ENCODE measurements at regions not wholly inside any gene's neighbourhood (a gene's known extent, or its start where the extent isn't known, plus 50 kb on each side); places are given as distances from the start of the nearest gene placed in this dataset.

- Mint-ChIP-seq H3K36me3 (ENCODE audit: low read depth) (no peaks in the 10 kb centered on the region), H3K27ac (no peak overlapping the region), H3K4me3 (no peak overlapping the region), H3K27me3 (ENCODE audit: low read depth) (no peaks in the 10 kb centered on the region), H3K4me1 (ENCODE audit: low read depth) (no peaks in the 10 kb centered on the region), H3K9me3 (ENCODE audit: insufficient read depth) (no peaks in the 10 kb centered on the region)
- DNase-seq: no peak
- ChIA-PET POLR2A (no interaction called here), CTCF (no interaction called here)
- no peak for ATAC-seq
These were observed 182.7 kb upstream of the DCBLD2 start for GRCh38 chr3:99084156-99084555.

- Mint-ChIP-seq H3K4me3 (no peak overlapping the region), H3K36me3 (ENCODE audit: low read depth) (no peaks in the 10 kb centered on the region), H3K4me1 (ENCODE audit: low read depth) (no peaks in the 10 kb centered on the region), H3K27ac (no peak overlapping the region), H3K27me3 (ENCODE audit: low read depth) (no peaks in the 10 kb centered on the region), H3K9me3 (ENCODE audit: insufficient read depth) (no peaks in the 10 kb centered on the region)
- ChIA-PET POLR2A (no interaction called here), CTCF (no interaction called here)
- DNase-seq (no peak), ATAC-seq (no peak)
These were observed 169.6 kb upstream of the DCBLD2 start for GRCh38 chr3:99071096-99071495.

GRCh38 chr3:99069973-99070372 lies 168.5 kb upstream of the DCBLD2 start:
- no peak overlapping the region for H3K27ac Mint-ChIP-seq
- no peaks in the 10 kb centered on the region for H3K36me3 Mint-ChIP-seq (ENCODE audit: low read depth)
- no peak overlapping the region for H3K4me3 Mint-ChIP-seq
- CTCF ChIA-PET: no interaction called here
- H3K9me3 Mint-ChIP-seq (ENCODE audit: insufficient read depth): no peaks in the 10 kb centered on the region
- DNase-seq (no peak), ATAC-seq (no peak)
- POLR2A ChIA-PET: no interaction called here
- no peaks in the 10 kb centered on the region for H3K27me3 Mint-ChIP-seq (ENCODE audit: low read depth)
- H3K4me1 Mint-ChIP-seq (ENCODE audit: low read depth): no peaks in the 10 kb centered on the region

- H3K4me1 Mint-ChIP-seq (ENCODE audit: low read depth): no peaks in the 10 kb centered on the region
- CTCF ChIA-PET: no interaction called here
- DNase-seq: no peak
These were observed 165.4 kb upstream of the DCBLD2 start for GRCh38 chr3:99066863-99067262.

GRCh38 chr3:99049164-99049563 lies 147.7 kb upstream of the DCBLD2 start:
- ATAC-seq: no peak
- H3K27ac Mint-ChIP-seq: no peak overlapping the region
- DNase-seq: no peak
- CTCF ChIA-PET: no interaction called here
- no peak overlapping the region for H3K4me3 Mint-ChIP-seq
- POLR2A ChIA-PET: no interaction called here
- H3K27me3 Mint-ChIP-seq (ENCODE audit: low read depth): no peaks in the 10 kb centered on the region
- H3K36me3 Mint-ChIP-seq (ENCODE audit: low read depth): no peaks in the 10 kb centered on the region
- H3K4me1 Mint-ChIP-seq (ENCODE audit: low read depth): no peaks in the 10 kb centered on the region
- no peaks in the 10 kb centered on the region for H3K9me3 Mint-ChIP-seq (ENCODE audit: insufficient read depth)

More at GRCh38 chr3:99066863-99067262, 165.4 kb upstream of the DCBLD2 start:
- H3K27me3 Mint-ChIP-seq (ENCODE audit: low read depth): no peaks in the 10 kb centered on the region
- H3K36me3 Mint-ChIP-seq (ENCODE audit: low read depth): no peaks in the 10 kb centered on the region
- POLR2A ChIA-PET: no interaction called here
- H3K9me3 Mint-ChIP-seq (ENCODE audit: insufficient read depth): no peaks in the 10 kb centered on the region
- H3K4me3 Mint-ChIP-seq: no peak overlapping the region
- no peak for ATAC-seq
- H3K27ac Mint-ChIP-seq: no peak overlapping the region

GRCh38 chr3:99041747-99042146 lies 140.3 kb upstream of the DCBLD2 start:
- Mint-ChIP-seq H3K36me3 (ENCODE audit: low read depth) (no peaks in the 10 kb centered on the region), H3K9me3 (ENCODE audit: insufficient read depth) (no peaks in the 10 kb centered on the region), H3K27me3 (ENCODE audit: low read depth) (no peaks in the 10 kb centered on the region), H3K4me1 (ENCODE audit: low read depth) (no peaks in the 10 kb centered on the region), H3K4me3 (no peak overlapping the region), H3K27ac (no peak overlapping the region)
- ATAC-seq: no peak
- no peak for DNase-seq
- CTCF ChIA-PET: no interaction called here
- POLR2A ChIA-PET: no interaction called here

- H3K4me1 Mint-ChIP-seq (ENCODE audit: low read depth): no peaks in the 10 kb centered on the region
- CTCF ChIA-PET: no interaction called here
- no peak overlapping the region for H3K27ac Mint-ChIP-seq
- H3K36me3 Mint-ChIP-seq (ENCODE audit: low read depth): no peaks in the 10 kb centered on the region
- ATAC-seq: no peak
- H3K4me3 Mint-ChIP-seq: no peak overlapping the region
- H3K27me3 Mint-ChIP-seq (ENCODE audit: low read depth): no peaks in the 10 kb centered on the region
- POLR2A ChIA-PET: no interaction called here
- H3K9me3 Mint-ChIP-seq (ENCODE audit: insufficient read depth): no peaks in the 10 kb centered on the region
- no peak for DNase-seq
These were observed 130.3 kb upstream of the DCBLD2 start for GRCh38 chr3:99031778-99032177.

GRCh38 chr3:99023590-99024192 lies 122.2 kb upstream of the DCBLD2 start:
- Mint-ChIP-seq H3K4me1 (ENCODE audit: low read depth) (no peaks in the 10 kb centered on the region), H3K36me3 (ENCODE audit: low read depth) (no peaks in the 10 kb centered on the region), H3K27me3 (ENCODE audit: low read depth) (no peaks in the 10 kb centered on the region), H3K27ac (no peak overlapping the region), H3K9me3 (ENCODE audit: insufficient read depth) (no peaks in the 10 kb centered on the region), H3K4me3 (no peak overlapping the region)
- ChIA-PET POLR2A (no interaction called here), CTCF (interaction anchor here (0.6 to 1.6 kb wide), 4 partner anchors 25 to 1469 kb away, joined by 3 to 8 read pairs (median 3); no protein-coding TSS in a partner anchor)
- ATAC-seq (no peak), DNase-seq (no peak)

GRCh38 chr3:99021466-99021865 lies 120.0 kb upstream of the DCBLD2 start:
- Mint-ChIP-seq H3K9me3 (ENCODE audit: insufficient read depth) (no peaks in the 10 kb centered on the region), H3K4me1 (ENCODE audit: low read depth) (no peaks in the 10 kb centered on the region), H3K4me3 (no peak overlapping the region), H3K27ac (no peak overlapping the region), H3K36me3 (ENCODE audit: low read depth) (no peaks in the 10 kb centered on the region), H3K27me3 (ENCODE audit: low read depth) (no peaks in the 10 kb centered on the region)
- CTCF ChIA-PET: no interaction called here
- ATAC-seq (no peak), DNase-seq (no peak)
- POLR2A ChIA-PET: no interaction called here

- H3K4me1 Mint-ChIP-seq (ENCODE audit: low read depth): no peaks in the 10 kb centered on the region
- ChIA-PET POLR2A (no interaction called here), CTCF (no interaction called here)
- H3K36me3 Mint-ChIP-seq (ENCODE audit: low read depth): no peaks in the 10 kb centered on the region
- no peak overlapping the region for H3K27ac Mint-ChIP-seq
- ATAC-seq: no peak
- no peak for DNase-seq
- H3K4me3 Mint-ChIP-seq: no peak overlapping the region
- H3K9me3 Mint-ChIP-seq (ENCODE audit: insufficient read depth): no peaks in the 10 kb centered on the region
- no peaks in the 10 kb centered on the region for H3K27me3 Mint-ChIP-seq (ENCODE audit: low read depth)
These were observed 115.0 kb upstream of the DCBLD2 start for GRCh38 chr3:99016452-99016851.

GRCh38 chr3:99013777-99014315 lies 112.4 kb upstream of the DCBLD2 start:
- DNase-seq: no peak
- no peak for ATAC-seq
- CTCF ChIA-PET: no interaction called here
- Mint-ChIP-seq H3K9me3 (ENCODE audit: insufficient read depth) (no peaks in the 10 kb centered on the region), H3K4me1 (ENCODE audit: low read depth) (no peaks in the 10 kb centered on the region), H3K27ac (no peak overlapping the region), H3K36me3 (ENCODE audit: low read depth) (no peaks in the 10 kb centered on the region), H3K27me3 (ENCODE audit: low read depth) (no peaks in the 10 kb centered on the region), H3K4me3 (no peak overlapping the region)
- POLR2A ChIA-PET: no interaction called here

- Mint-ChIP-seq H3K4me1 (ENCODE audit: low read depth) (no peaks in the 10 kb centered on the region), H3K27ac (no peak overlapping the region), H3K27me3 (ENCODE audit: low read depth) (no peaks in the 10 kb centered on the region), H3K9me3 (ENCODE audit: insufficient read depth) (no peaks in the 10 kb centered on the region), H3K36me3 (ENCODE audit: low read depth) (no peaks in the 10 kb centered on the region), H3K4me3 (no peak overlapping the region)
- ATAC-seq (no peak), DNase-seq (no peak)
- ChIA-PET CTCF (no interaction called here), POLR2A (no interaction called here)
These were observed 111.6 kb upstream of the DCBLD2 start for GRCh38 chr3:99013077-99013476.

GRCh38 chr3:99012051-99012450 lies 110.6 kb upstream of the DCBLD2 start:
- no peak overlapping the region for H3K27ac Mint-ChIP-seq
- no peaks in the 10 kb centered on the region for H3K36me3 Mint-ChIP-seq (ENCODE audit: low read depth)
- H3K4me1 Mint-ChIP-seq (ENCODE audit: low read depth): no peaks in the 10 kb centered on the region
- H3K4me3 Mint-ChIP-seq: no peak overlapping the region
- ChIA-PET CTCF (no interaction called here), POLR2A (no interaction called here)
- DNase-seq (no peak), ATAC-seq (no peak)
- no peaks in the 10 kb centered on the region for H3K27me3 Mint-ChIP-seq (ENCODE audit: low read depth)
- H3K9me3 Mint-ChIP-seq (ENCODE audit: insufficient read depth): no peaks in the 10 kb centered on the region
